Neural progenitor cell (in vitro differentiated cells): ENCODE measurements at regions not wholly inside any gene's neighbourhood (a gene's known extent, or its start where the extent isn't known, plus 50 kb on each side); places are given as distances from the start of the nearest gene placed in this dataset.

Experiments
- CTCF ChIP-seq: fragments of 200-600 bp; sonication (generic); IDR thresholded peaks from 2 replicates; pipeline ENCODE4 v1.5.1; 2017; ENCODE audit warnings: antibody characterized with exemption, mild to moderate bottlenecking
- EZH2 ChIP-seq: fragments of 200-600 bp; sonication (generic); IDR thresholded peaks from 2 replicates; pipeline ENCODE4 v1.6.1; 2017; ENCODE audit warnings: antibody characterized with exemption, mild to moderate bottlenecking, moderate library complexity
- EZH2phosphoT487 ChIP-seq: fragments of 200-600 bp; sonication (generic); IDR thresholded peaks from 2 replicates; pipeline ENCODE4 v1.6.1; 2017; ENCODE audit warnings: antibody characterized with exemption

DNA sequence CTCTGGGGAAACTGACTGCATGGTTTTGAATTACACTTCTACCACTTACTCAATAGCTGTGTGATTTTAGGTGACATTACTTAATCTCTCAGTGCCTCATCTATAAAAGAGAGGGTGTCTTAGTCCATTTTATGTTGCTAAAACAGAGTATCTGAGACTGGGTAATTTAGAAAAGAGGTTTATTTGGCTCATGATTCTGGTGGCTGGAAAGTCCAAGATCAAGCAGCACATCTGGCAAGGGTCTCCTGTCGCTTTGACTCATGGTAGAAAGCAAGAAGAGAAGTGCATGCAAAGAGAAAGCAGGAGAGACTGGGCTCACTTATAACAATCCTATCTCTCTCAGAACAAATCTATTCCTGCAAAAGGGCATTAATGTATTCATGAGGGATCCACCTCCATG lies 132.4 kb upstream of the IRX5 start:
- TF ChIP-seq CTCF (no peak), EZH2phosphoT487 (no peak), EZH2 (no peak)
